Neural cell (in vitro differentiated cells): ENCODE measurements at regions not wholly inside any gene's neighbourhood (a gene's known extent, or its start where the extent isn't known, plus 50 kb on each side); places are given as distances from the start of the nearest gene placed in this dataset.

ENCODE experiments used
- H2AFZ ChIP-seq: fragments of 200-600, 300-800 bp; sonication (generic), shearing (Covaris generic); 2 replicates; pipeline ENCODE4 v1.6.0; 2014; ENCODE audit warnings: low read depth, mild to moderate bottlenecking, antibody characterized with exemption, low read length, moderate library complexity
- H3F3A ChIP-seq: fragments of 200-600 bp; shearing (Covaris generic); 2 replicates; pipeline ENCODE4 v1.6.1; 2016; ENCODE audit warnings: mild to moderate bottlenecking, moderate library complexity, mixed read lengths, antibody characterized with exemption, low read length; ENCODE audit not compliant: insufficient read depth, poor library complexity, severe bottlenecking
- H3K27ac ChIP-seq: fragments of 200-600, 300-800 bp; sonication (generic), shearing (Covaris generic); 2 replicates; pipeline ENCODE4 v1.5.1; 2014; ENCODE audit warnings: mild to moderate bottlenecking, low read length, moderate library complexity
- H3K27me3 ChIP-seq: fragments of 300-800, 200-600 bp; sonication (generic), shearing (Covaris generic); 2 replicates; pipeline ENCODE4 v1.6.0; 2014; ENCODE audit warnings: mild to moderate bottlenecking, low read depth, low read length, moderate library complexity; ENCODE audit not compliant: insufficient read depth
- H3K36me3 ChIP-seq: fragments of 300-800, 200-600 bp; sonication (generic), shearing (Covaris generic); 2 replicates; pipeline ENCODE4 v1.5.1; 2014; ENCODE audit warnings: mild to moderate bottlenecking, antibody characterized with exemption, low read length, moderate library complexity; ENCODE audit not compliant: insufficient read depth
- H3K4me2 ChIP-seq: fragments of 300-800, 200-600 bp; sonication (generic), shearing (Covaris generic); 2 replicates; pipeline ENCODE4 v1.6.0; 2014; ENCODE audit warnings: mild to moderate bottlenecking, low read length
- H3K4me3 ChIP-seq: fragments of 300-800, 200-600 bp; sonication (generic), shearing (Covaris generic); 2 replicates; pipeline ENCODE4 v1.5.1; 2014; ENCODE audit warnings: mild to moderate bottlenecking, low read length, moderate library complexity
- H3K79me2 ChIP-seq: fragments of 200-600 bp; shearing (Covaris generic); replicated peaks from 2 replicates; pipeline ENCODE4 v1.6.0; 2014; ENCODE audit warnings: mild to moderate bottlenecking, low read length, moderate library complexity; ENCODE audit not compliant: insufficient read depth
- H3K9ac ChIP-seq: fragments of 300-800, 200-600 bp; sonication (generic), shearing (Covaris generic); 2 replicates; pipeline ENCODE4 v1.6.1; 2016; ENCODE audit warnings: mild to moderate bottlenecking, low read length, mixed read lengths
- H3K9me2 ChIP-seq: fragments of 200-600 bp; shearing (Covaris generic); 2 replicates; pipeline ENCODE4 v1.6.1; 2016; ENCODE audit warnings: mild to moderate bottlenecking, low read length, mixed read lengths; ENCODE audit not compliant: insufficient read depth
- H3K9me3 ChIP-seq: fragments of 200-600, 300-800 bp; sonication (generic), shearing (Covaris generic); 2 replicates; pipeline ENCODE4 v1.6.1; 2016; ENCODE audit warnings: mild to moderate bottlenecking, mixed run types, low read length, moderate library complexity, mixed read lengths
- H4K20me1 ChIP-seq: fragments of 200-600 bp; shearing (Covaris generic); 2 replicates; pipeline ENCODE4 v1.6.1; 2016; ENCODE audit warnings: mild to moderate bottlenecking, mixed run types; ENCODE audit not compliant: insufficient read depth
- CTCF ChIP-seq: fragments of 450-650 bp; IDR thresholded peaks from 2 replicates; pipeline ENCODE4 v1.5.1; 2014; ENCODE audit warnings: antibody characterized with exemption, mild to moderate bottlenecking, moderate library complexity; ENCODE audit not compliant: poor library complexity, severe bottlenecking
- EP300 ChIP-seq: fragments of 450-650 bp; conservative IDR thresholded peaks from 2 replicates; pipeline ENCODE4 v1.6.1; 2014; ENCODE audit warnings: antibody characterized with exemption, mild to moderate bottlenecking, moderate library complexity; ENCODE audit not compliant: poor library complexity, severe bottlenecking
- EZH2 ChIP-seq: fragments of 200-600, 300-800 bp; shearing (Covaris generic), sonication (generic); IDR thresholded peaks from 2 replicates; pipeline ENCODE4 v1.6.1; 2014; ENCODE audit warnings: antibody characterized with exemption, low read length, borderline replicate concordance, mild to moderate bottlenecking; ENCODE audit not compliant: insufficient read depth, poor library complexity, severe bottlenecking
- MXI1 ChIP-seq: fragments of 450-650 bp; conservative IDR thresholded peaks from 2 replicates; pipeline ENCODE4 v1.6.1; 2014; ENCODE audit warnings: antibody characterized with exemption, mild to moderate bottlenecking; ENCODE audit not compliant: poor library complexity, severe bottlenecking
- POLR2AphosphoS5 ChIP-seq: IDR thresholded peaks from 2 replicates; pipeline ENCODE4 v1.6.1; 2012
- RAD21 ChIP-seq: fragments of 450-650 bp; conservative IDR thresholded peaks from 2 replicates; pipeline ENCODE4 v1.6.1; 2014; ENCODE audit warnings: antibody characterized with exemption, mild to moderate bottlenecking, moderate library complexity
- SMC3 ChIP-seq: fragments of 450-650 bp; conservative IDR thresholded peaks from 2 replicates; pipeline ENCODE4 v1.6.1; 2014; ENCODE audit warnings: antibody characterized with exemption, mild to moderate bottlenecking, moderate library complexity; ENCODE audit not compliant: poor library complexity
- TAF1 ChIP-seq: IDR thresholded peaks from 2 replicates; pipeline ENCODE4 v1.6.1; 2012; ENCODE audit warnings: low read depth
- TF ChIP-seq, protein P1 (sequence below): IDR thresholded peaks from 2 replicates; pipeline ENCODE4 v1.6.1; 2012; ENCODE audit warnings: borderline replicate concordance

DNA sequence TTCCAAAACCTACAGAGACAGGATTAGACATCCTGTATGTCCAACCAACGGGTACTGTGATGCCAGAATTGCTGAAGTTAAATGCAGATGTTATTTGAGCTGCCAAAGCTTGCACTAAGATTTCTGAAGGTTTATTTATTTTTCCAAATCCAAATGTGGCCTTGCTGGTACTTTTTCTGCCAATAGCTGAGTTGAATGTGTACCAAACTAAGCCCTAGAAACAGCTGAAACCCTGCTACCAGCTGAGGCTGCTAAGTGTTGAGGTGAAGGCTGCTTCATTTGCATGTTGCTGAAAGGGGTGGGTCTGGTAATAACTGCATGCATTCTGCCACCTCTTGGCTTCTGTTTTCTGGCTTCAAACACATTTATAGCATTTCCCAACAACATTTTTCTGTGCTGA, 366.5 kb downstream of the FAT4 start:
- H2AFZ ChIP-seq: no peak overlapping the region
- no peaks in the 10 kb centered on the region for H3K9me3 ChIP-seq
- no peaks in the 10 kb centered on the region for H3K79me2 ChIP-seq
- H3K4me2 ChIP-seq: no peak overlapping the region
- no peaks in the 10 kb centered on the region for H3K27me3 ChIP-seq
- no peaks in the 10 kb centered on the region for H3K9me2 ChIP-seq
- no peaks in the 10 kb centered on the region for H3F3A ChIP-seq
- no peak overlapping the region for H3K4me3 ChIP-seq
- no peak for TF ChIP-seq RAD21
- TF ChIP-seq TAF1: no peak
- TF ChIP-seq EZH2: no peak
- TF ChIP-seq SMC3: no peak
- H3K36me3 ChIP-seq: no peaks in the 10 kb centered on the region
- H4K20me1 ChIP-seq: no peaks in the 10 kb centered on the region
- no peak overlapping the region for H3K27ac ChIP-seq
- H3K9ac ChIP-seq: no peak overlapping the region

DNA sequence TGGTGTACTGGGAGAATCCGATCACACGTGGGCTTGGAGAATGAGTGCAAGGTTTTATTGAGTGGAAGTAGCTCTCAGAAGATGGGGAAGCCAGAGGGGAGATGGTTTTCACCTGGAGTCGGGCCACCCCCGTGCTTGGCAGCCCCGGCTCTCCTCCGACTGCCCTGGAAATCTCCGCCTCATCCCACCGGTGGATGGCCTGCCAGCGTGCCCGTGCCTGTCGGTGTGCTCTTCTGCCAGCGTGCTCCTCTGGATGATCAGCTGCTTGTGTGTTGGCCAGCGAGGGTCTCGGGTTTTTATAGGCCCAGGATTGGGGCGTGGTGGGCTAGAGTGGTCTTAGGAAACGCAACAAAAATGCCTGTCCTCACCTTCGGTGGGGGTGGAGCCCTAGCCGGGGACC, 368.0 kb downstream of the FAT4 start:
- H3F3A ChIP-seq: no peaks in the 10 kb centered on the region
- H3K4me2 ChIP-seq: no peak overlapping the region
- no peak overlapping the region for H3K4me3 ChIP-seq
- no peak overlapping the region for H3K9ac ChIP-seq
- H4K20me1 ChIP-seq: no peaks in the 10 kb centered on the region
- no peaks in the 10 kb centered on the region for H3K9me3 ChIP-seq
- no peaks in the 10 kb centered on the region for H3K9me2 ChIP-seq
- no peak for TF ChIP-seq TAF1
- TF ChIP-seq RAD21: no peak
- no peak for TF ChIP-seq CTCF
- no peak for TF ChIP-seq EZH2
- TF ChIP-seq, protein P1, sequence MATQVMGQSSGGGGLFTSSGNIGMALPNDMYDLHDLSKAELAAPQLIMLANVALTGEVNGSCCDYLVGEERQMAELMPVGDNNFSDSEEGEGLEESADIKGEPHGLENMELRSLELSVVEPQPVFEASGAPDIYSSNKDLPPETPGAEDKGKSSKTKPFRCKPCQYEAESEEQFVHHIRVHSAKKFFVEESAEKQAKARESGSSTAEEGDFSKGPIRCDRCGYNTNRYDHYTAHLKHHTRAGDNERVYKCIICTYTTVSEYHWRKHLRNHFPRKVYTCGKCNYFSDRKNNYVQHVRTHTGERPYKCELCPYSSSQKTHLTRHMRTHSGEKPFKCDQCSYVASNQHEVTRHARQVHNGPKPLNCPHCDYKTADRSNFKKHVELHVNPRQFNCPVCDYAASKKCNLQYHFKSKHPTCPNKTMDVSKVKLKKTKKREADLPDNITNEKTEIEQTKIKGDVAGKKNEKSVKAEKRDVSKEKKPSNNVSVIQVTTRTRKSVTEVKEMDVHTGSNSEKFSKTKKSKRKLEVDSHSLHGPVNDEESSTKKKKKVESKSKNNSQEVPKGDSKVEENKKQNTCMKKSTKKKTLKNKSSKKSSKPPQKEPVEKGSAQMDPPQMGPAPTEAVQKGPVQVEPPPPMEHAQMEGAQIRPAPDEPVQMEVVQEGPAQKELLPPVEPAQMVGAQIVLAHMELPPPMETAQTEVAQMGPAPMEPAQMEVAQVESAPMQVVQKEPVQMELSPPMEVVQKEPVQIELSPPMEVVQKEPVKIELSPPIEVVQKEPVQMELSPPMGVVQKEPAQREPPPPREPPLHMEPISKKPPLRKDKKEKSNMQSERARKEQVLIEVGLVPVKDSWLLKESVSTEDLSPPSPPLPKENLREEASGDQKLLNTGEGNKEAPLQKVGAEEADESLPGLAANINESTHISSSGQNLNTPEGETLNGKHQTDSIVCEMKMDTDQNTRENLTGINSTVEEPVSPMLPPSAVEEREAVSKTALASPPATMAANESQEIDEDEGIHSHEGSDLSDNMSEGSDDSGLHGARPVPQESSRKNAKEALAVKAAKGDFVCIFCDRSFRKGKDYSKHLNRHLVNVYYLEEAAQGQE: no peak
- no peak for TF ChIP-seq POLR2AphosphoS5
- TF ChIP-seq EP300: no peak
- TF ChIP-seq MXI1: no peak
- TF ChIP-seq SMC3: no peak
- H3K79me2 ChIP-seq: no peaks in the 10 kb centered on the region
- no peak overlapping the region for H2AFZ ChIP-seq
- H3K27ac ChIP-seq: no peak overlapping the region
- H3K36me3 ChIP-seq: no peaks in the 10 kb centered on the region
- H3K27me3 ChIP-seq: no peaks in the 10 kb centered on the region

DNA sequence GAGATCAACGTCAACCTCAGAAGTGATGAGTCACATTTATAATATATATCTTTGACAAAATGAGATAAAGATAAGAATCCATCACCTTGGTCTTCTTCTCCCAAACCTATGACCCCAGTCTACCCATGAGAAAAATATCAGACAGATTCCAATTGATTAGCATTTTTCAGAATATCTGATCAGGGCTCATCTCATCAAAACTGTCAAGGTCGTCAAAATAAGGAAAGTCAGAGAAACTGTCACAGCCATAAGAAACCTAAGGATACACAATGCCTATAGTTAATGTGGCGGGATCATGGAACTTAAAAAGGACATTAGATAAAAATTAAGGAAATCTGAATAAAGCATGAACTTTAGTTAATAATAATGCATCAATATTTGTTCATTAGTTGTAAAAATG, 374.1 kb downstream of the FAT4 start:
- Histone ChIP-seq H3F3A (no peaks in the 10 kb centered on the region), H3K9ac (no peak overlapping the region), H3K4me3 (no peak overlapping the region), H3K9me2 (no peaks in the 10 kb centered on the region), H2AFZ (no peak overlapping the region), H3K4me2 (no peak overlapping the region), H3K79me2 (no peaks in the 10 kb centered on the region), H3K27me3 (no peaks in the 10 kb centered on the region), H3K9me3 (no peaks in the 10 kb centered on the region), H3K36me3 (no peaks in the 10 kb centered on the region), H4K20me1 (no peaks in the 10 kb centered on the region), H3K27ac (no peak overlapping the region)
- TF ChIP-seq CTCF: no peak
- no peak for TF ChIP-seq SMC3
- TF ChIP-seq RAD21: no peak
- TF ChIP-seq, protein P1: no peak
- no peak for TF ChIP-seq MXI1
- TF ChIP-seq EP300: no peak
